HG02970 (cell line): ENCODE measurements at regions not wholly inside any gene's neighbourhood (a gene's known extent, or its start where the extent isn't known, plus 50 kb on each side); places are given as distances from the start of the nearest gene placed in this dataset.
"Not testable (repeated sequence)": the region's sequence is repeated elsewhere in the genome, so short reads cannot be mapped to it uniquely, and the experiment has no call there.

Experiments
- ATAC-seq: cut with Tn5 transposase; IDR thresholded peaks from one replicate; pipeline ENCODE4 v1.9.1; 2021; ENCODE audit warnings: mild to moderate bottlenecking, moderate library complexity, moderate number of reproducible peaks; ENCODE audit not compliant: unreplicated experiment, low FRiP score

GRCh38 chr4:111113591-111113990 is 490.7 kb upstream of the PITX2 start:
- ATAC-seq = no peak

GRCh38 chr4:111115881-111116280 is 493.0 kb upstream of the PITX2 start:
- no peak for ATAC-seq

DNA sequence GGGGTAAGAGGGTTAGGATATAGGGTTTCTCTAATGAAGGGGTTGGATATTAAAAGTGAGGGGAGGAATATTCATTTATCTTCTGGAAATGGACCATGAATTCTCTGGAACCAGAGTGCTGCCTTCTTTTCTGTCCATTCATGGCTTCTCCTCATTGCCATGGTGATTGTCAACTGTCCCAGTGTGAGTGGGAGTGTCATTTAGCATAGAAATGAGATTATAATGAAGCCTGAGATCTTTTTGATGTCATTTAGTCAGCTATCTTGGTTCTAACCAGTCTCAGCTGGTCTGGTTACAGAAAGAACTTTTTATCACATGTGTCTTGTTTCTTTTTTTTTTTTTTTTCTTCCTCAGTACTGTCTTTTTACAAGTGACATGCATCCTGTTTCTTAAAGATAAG is 497.3 kb upstream of the PITX2 start:
- no peak for ATAC-seq

GRCh38 chr4:111126340-111126739 is 503.5 kb upstream of the PITX2 start:
- no peak for ATAC-seq

- no peak for ATAC-seq
These were observed 505.0 kb upstream of the PITX2 start for GRCh38 chr4:111127841-111128240.

DNA sequence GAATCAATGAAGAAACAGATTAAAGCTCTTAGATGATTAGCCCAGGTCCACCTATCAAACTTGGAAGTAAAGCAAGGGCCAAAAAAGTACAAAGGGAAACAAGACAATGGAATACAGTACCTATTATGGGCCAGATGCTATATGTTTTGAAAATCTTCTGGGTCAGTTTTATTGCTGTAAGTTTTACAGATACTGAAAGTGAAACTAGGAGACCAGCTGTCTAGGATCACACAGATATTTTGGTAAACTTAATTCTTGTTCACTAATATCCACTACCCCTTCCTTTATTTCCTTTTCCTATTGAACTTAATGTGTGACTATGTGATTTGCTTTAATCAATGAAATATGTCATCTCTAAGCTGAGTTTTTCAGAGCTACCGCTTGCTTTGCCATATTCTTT is 505.4 kb upstream of the PITX2 start:
- ATAC-seq = no peak

GRCh38 chr4:111136438-111136837 is 513.6 kb upstream of the PITX2 start:
- no peak for ATAC-seq

- no peak for ATAC-seq
These were observed 514.1 kb upstream of the PITX2 start for GRCh38 chr4:111136967-111137366.

DNA sequence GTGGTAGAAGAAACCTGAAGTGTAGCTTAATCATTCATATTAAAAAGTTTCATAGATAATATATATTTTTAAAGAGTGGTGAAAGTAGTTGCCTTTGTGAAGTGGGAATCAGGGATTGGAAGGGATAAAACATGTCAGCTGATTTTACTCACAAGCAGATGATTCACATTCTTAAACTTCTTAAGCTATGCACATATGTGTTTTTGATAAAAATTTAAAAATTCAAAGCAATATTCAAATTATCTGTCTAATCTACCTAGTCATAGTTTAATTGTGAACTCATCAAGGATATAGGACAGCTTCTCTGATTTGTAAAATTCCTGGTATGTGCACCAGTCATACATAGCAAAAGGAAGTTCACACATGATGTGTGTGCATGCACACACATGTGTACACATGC is 520.6 kb upstream of the PITX2 start:
- ATAC-seq = no peak

GRCh38 chr4:111154934-111155333 is 532.1 kb upstream of the PITX2 start:
- ATAC-seq = no peak

DNA sequence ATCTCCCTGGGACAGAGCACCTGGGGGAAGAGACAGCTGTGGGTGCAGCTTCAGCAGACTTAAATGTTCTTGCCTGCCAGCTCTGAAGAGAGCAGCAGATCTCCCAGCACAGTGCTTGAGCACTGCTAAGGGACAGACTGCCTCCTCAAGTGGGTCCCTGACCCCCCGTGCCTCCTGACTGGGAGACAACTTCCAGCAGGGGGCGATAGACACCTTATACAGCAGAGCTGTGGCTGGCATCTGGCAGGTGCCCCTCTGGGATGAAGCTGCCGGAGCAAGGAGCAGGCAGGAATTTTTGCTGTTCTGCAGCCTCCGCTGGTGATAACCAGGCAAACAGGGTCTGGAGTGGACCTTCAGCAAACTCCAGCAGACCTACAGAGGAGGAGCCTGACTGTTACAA is 541.7 kb upstream of the PITX2 start:
- ATAC-seq = not testable (repeated sequence)

DNA sequence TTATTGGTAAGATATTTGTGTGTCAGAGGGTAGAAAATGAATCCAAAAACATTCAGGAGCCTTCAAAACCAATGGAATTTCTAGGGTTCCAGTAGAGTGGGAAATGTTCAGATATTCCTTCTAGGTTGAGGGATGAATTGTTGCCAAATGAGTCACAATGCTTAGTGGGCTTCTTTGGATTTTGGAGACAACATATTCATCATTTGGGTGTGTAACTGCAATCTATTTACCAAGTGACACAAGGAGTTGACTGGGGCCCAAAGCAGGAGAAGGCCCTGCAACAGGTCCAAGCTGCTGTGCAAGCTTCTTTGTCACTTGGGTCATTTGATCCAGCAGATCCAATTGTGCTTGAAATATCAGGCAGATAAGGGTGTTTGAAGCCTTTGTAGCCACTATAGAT is 551.5 kb upstream of the PITX2 start:
- ATAC-seq = no peak

GRCh38 chr4:111178231-111178630 is 555.4 kb upstream of the PITX2 start:
- ATAC-seq = no peak

DNA sequence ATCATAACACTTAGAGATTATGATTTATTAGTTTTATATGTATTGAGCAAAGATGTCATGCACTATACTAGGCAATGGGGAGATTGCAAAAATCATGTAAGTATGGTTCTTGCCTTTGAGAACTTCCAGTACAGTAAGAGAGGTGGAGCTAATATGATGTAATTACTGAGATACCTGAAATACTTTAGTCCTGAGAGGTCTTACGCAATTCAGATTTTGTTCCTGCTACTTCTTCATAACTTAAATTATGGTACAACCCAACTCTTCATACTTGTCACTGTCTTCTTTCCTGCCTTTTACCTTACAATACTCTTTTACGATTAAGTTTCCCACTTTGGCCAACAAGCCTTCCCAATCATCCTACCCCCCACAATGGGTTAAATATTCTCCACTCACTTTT is 564.2 kb upstream of the PITX2 start:
- ATAC-seq = no peak

- no peak for ATAC-seq
These were observed 575.6 kb upstream of the PITX2 start for GRCh38 chr4:111198446-111198845.

GRCh38 chr4:111204797-111205196 is 581.9 kb upstream of the PITX2 start:
- ATAC-seq = no peak

DNA sequence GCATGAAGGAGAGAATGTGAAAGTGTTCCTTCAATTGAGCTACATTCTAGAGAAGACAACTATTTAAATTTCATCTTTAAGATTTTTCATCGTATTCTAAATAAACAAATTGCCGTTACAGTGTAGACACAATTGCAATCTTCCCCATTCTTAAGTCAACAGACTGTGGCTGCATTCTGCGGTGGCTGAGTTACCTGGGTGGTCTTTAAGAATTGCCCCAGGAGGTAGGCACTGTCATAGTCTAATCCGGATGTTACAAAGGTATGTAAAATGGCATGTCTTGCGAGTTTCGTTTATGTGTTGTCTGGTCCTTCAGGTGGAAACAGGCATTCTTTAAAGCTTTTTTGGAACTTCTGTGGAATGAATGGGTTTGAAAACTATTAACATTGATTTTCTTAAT is 586.1 kb upstream of the PITX2 start:
- no peak for ATAC-seq

GRCh38 chr4:111209706-111210105 is 586.8 kb upstream of the PITX2 start:
- no peak for ATAC-seq

GRCh38 chr4:111210595-111210994 is 587.7 kb upstream of the PITX2 start:
- no peak for ATAC-seq

DNA sequence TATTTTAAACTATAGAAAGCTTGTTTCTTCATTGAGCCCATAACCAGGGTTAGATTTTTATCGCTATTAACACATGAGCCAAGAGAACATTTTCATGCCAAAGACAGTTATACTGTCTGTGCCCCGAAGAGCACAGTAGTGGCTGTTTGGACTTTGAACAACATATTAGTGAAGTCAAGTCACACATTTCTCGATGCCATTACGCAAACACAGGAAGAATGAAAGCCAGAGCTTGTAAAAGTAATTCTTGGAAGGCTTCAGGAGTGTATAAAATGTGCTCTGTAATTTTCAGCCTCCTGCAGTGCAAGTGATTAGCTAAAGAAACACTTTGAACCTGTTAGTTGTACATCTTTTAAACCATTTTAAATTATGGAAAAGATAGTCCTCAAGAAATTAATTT is 590.7 kb upstream of the PITX2 start:
- ATAC-seq = no peak

DNA sequence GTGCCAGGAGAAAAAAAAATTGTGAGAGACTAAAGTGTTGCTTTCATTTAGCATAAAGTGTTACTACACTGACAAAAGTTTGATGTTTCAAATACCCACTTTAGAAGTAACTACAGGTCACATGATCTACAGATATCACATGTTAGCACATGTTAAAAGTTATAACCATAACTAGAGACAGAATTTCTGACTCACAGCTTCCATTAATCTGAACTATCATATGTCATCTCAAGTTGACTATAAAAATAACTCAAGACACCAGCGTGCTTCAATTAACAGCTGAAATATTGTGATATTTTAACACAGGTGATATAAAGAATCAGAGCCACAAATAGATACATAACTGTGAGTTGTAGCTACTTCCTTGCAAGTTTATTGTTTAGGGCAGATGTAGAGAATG is 591.5 kb upstream of the PITX2 start:
- no peak for ATAC-seq

GRCh38 chr4:111215755-111216154 is 592.9 kb upstream of the PITX2 start:
- no peak for ATAC-seq

DNA sequence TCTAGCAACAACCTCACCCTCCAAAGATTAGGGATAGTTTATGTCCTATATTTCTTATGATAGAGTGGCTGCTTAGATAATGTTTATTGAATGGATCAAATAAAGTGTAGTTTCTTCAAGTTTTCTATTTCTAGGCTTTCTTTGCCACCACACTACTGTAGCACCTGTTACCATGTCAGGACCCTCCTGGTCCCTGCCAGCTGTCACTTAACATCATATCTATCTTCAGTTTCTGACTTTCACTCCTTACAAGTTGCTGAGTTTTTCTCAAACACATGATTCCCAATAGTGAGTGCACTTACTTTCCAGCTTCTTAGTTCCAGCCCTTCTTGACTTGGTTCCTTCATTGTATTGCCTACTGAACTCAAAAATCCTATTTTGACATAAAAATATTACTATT is 593.9 kb upstream of the PITX2 start:
- ATAC-seq = no peak

DNA sequence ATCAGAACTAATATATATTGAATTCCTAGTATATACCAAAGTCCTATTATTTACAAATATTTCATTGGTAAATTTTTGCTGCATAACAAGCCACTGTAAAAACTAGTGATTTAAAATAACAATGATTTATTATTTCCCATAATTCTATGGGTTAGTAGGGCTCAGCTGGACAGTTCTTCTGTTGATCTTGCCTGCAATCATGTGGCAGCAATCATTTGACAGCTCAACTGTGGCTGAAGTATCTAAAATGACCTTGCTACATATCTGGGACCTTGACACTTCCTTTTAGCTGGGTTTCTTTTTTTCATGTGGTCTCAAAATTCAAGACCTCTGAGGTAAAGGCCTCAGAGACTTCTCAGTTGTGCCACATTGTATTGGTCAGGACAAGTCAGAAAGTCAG is 598.5 kb upstream of the PITX2 start:
- ATAC-seq = no peak
